GM18951 (cell line): ENCODE measurements at regions not wholly inside any gene's neighbourhood (a gene's known extent, or its start where the extent isn't known, plus 50 kb on each side); places are given as distances from the start of the nearest gene placed in this dataset.

Experiments
- POLR2A ChIP-seq: IDR thresholded peaks from 4 replicates; pipeline ENCODE4 v1.6.1; 2011; ENCODE audit warnings: mild to moderate bottlenecking; ENCODE audit not compliant: insufficient read length, insufficient read depth; ENCODE audit errors: extremely low read depth
- in situ Hi-C: fragments of 300-500 bp; cut with MboI; formaldehyde crosslinking; loops from one replicate; pipeline ENCODE4 v1.12.0; 2022; ENCODE audit warnings: low sequenced_read_pairs, mixed read lengths, inconsistent platforms; ENCODE audit not compliant: unreplicated experiment

DNA sequence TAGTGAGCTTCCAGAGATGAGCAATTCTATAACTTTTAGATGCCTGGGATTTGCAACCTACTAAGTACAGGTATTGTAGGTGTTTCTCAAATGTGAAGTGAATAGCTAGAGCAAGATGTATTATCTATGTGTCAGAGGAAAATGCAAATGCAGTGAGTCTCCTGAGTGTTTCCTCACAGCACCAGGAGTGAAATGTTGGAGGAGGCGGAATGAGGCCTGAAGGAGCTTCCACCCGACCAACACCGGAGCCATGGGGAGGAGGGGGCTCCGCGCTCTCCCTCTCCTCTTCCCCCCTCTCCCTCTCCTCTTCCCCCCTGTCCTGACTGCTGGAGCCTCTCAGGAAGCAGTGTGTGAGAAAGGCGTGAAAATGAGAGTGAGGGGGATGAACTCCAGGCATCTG, 79.9 kb upstream of the RNF32 start:
- in situ Hi-C loops = no loop called here
- no peak for TF ChIP-seq POLR2A

- TF ChIP-seq POLR2A = no peak
- in situ Hi-C loops = no loop called here
These were observed 80.5 kb upstream of the RNF32 start for GRCh38 chr7:156560075-156560474.

DNA sequence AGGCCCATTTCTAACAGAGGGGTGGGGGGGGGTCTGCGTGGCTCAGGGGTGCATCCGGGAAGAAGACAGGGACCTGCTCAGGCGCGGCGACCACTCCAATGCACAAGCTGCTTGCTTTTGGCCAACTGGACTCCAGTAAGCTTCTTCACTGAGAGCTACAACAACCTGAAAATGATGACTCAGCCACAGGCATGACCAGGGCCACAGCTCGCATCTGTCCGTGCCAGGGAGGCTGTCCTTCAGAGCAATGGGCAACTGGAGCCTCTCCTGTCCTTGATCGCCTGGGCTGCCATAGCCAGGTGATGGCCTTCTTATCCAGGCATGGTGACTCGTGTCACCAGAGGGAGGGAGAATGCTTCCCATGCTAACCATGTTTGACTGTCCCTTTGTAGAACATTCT, 81.6 kb upstream of the RNF32 start:
- TF ChIP-seq POLR2A = no peak
- in situ Hi-C loops = no loop called here

- no peak for TF ChIP-seq POLR2A
These were observed 82.4 kb upstream of the RNF32 start for GRCh38 chr7:156558198-156558597.

DNA sequence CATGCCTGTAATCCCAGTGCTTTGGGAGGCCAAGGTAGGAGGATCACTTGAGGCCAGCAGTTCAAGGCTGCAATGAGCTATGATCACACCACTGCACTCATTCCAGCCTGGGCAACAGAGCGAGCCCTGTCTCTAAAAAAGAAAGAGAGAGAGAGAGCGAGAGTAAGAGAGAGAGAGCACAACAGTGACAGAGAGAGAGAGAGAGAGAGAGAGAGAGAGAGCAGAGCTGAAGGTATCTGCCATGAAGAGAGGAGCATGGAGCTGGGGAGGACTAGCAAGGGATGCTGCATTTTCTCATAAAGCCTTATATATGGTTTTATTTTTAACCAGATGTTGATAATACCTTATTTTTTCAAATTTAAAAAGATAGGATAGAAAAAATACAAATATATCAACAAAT, 84.5 kb upstream of the RNF32 start:
- in situ Hi-C loops = no loop called here
- TF ChIP-seq POLR2A = no peak

More at GRCh38 chr7:156558198-156558597, 82.4 kb upstream of the RNF32 start:
- in situ Hi-C loops = no loop called here

- no peak for TF ChIP-seq POLR2A
These were observed 86.1 kb upstream of the RNF32 start for GRCh38 chr7:156554488-156554887.

GRCh38 chr7:156549636-156550035, 90.9 kb upstream of the RNF32 start:
- in situ Hi-C loops = no loop called here
- no peak for TF ChIP-seq POLR2A

More at GRCh38 chr7:156554488-156554887, 86.1 kb upstream of the RNF32 start:
- in situ Hi-C loops = no loop called here

DNA sequence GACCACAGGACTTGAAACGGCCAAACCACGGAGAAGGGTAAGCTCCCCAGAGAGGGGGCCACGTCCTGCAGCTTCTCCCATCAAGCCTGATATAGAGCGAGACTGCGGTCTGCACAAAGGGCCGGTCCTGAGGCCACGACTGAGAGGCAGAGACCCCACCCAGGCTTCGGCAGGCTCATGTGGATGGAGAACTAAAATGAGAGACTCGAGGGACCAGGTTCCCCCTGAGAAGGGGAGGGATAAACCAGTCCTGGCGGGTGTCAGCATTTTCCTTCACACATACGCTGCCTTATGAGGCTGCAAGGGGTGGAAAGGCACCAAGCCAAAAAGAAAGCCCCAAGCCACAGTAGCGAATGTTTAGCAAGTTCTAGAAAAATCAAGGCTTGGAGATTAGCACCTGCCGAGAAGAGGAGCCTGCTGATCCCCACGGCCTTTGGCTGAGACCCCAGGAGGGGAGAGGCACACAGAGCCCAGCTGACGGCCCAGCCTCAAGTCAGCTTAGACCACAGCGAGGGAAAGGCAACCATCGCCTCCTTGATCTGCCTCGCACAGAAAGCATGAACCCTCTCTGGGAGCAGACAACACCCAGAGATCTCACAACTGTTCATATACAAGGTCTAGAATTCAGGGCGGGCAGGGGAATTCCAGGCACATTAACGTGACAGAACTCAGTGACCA, 92.6 kb upstream of the RNF32 start:
- no peak for TF ChIP-seq POLR2A
- in situ Hi-C loops = no loop called here

GRCh38 chr7:156545979-156546378, 94.6 kb upstream of the RNF32 start:
- TF ChIP-seq POLR2A = no peak
- in situ Hi-C loops = no loop called here

DNA sequence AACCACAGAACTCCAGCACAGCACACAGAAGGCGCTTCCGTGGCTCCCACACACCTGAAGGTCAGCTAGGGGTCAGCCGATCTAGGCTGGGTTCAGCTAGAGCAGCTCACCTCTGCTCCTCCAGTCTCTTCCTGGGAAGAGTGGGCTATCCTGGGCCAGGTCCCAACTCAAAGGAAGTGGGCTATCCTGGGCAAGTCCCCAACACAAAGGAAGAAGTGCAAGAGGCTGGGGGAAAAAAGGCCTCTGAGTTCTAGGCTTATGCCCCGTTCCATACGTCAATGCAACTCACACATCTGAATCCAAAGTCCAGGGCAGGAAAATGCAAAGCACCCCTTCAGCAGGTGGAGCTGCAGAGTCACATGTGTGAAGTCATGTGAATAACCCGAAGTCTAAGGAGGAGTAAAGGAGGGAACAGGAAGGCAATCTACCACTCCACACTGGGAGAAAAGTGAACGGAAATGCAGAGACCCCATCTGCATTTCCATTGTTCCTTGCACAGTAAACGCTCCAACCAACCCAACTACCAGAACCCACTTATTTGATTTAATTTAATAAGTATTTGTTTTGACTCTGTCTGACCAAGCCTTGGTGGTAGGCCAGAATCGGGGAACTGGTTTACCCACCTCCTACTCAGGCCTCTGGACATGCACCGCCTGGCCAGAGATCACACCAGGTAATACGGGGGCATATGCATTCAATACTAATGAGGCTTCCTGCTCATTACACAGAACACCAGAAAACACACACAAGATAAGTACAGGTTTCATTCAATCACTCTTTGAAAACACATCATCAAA, 95.5 kb upstream of the RNF32 start:
- no peak for TF ChIP-seq POLR2A
- in situ Hi-C loops = no loop called here

- in situ Hi-C loops = no loop called here
- no peak for TF ChIP-seq POLR2A
These were observed 96.6 kb upstream of the RNF32 start for GRCh38 chr7:156543699-156544598.

GRCh38 chr7:156540619-156541165, 99.9 kb upstream of the RNF32 start:
- in situ Hi-C loops = no loop called here
- no peak for TF ChIP-seq POLR2A

- in situ Hi-C loops = no loop called here
These were observed 100.6 kb upstream of the RNF32 start for GRCh38 chr7:156539999-156540398.

More at GRCh38 chr7:156539999-156540398, 100.6 kb upstream of the RNF32 start:
- TF ChIP-seq POLR2A = no peak
